ENCODE measurements at regions not wholly inside any gene's neighbourhood (a gene's known extent, or its start where the extent isn't known, plus 50 kb on each side); places are given as distances from the start of the nearest gene placed in this dataset.

DNA sequence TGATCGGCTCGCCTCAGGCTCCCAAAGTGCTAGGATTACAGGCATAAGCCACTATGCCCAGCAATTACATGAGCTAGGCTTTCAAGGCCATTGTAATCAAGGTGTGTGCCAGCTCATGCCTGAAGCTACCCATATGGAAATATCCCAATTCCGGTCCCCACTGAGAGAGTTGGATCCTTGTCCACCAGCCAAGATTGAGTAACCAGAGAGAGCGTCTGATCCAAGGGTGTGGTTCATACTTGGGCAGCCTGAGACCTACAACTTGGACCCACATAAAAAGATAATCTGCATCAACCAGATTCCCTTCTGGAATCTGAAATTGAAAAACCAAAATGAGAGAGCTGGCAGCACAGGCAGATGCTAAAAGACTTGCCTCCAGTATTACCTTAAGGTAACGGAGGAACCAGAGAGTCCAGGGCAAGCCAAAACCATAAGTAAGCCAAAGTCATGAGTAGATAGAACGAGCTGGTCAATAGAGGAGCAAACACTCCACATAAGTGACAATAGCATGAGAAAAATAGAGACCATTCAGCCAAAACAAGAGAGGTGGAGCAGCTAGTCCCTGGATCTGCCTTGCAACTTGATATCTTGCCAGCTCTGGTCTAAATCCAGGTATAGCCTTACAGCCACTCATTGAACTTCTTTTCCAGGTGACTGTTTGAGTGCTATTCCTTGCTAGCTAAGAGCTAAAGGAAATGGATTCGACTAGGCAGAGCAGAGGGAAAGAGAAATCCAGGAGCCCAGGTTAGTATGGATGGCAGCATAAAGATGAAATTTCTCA is 63.8 kb upstream of the ATP1A1 start:
- H3K27me3 ChIP-seq (replicated peaks in 1 of 4; ENCODE audit: control extremely low read depth in 1 of 4, control insufficient read depth in 3 of 4, insufficient read depth in 4 of 4, low read length in 3 of 4): peaks cover 0 to 6% (median 0%) of the 10 kb centered on the region in 4 experiments
- intact Hi-C loops (cut with micrococcal nuclease): no loop called here
- H3K4me1 ChIP-seq (ENCODE audit: control insufficient read depth in 2 of 2, insufficient read depth in 2 of 2, low read length in 2 of 2): no peaks in the 10 kb centered on the region
- ATAC-seq (ENCODE audit: low read depth): no peak
- no peaks in the 10 kb centered on the region for H3K4me1 Mint-ChIP-seq
- no peak overlapping the region for H3K4me3 Mint-ChIP-seq
- H3K9me3 Mint-ChIP-seq (ENCODE audit: insufficient read depth): no peaks in the 10 kb centered on the region
- WGBS (ENCODE audit: insufficient coverage): 95% methylated on average over 7 of the region's 7 CpGs
- peaks cover 9% of the 10 kb centered on the region for H3K27me3 Mint-ChIP-seq
- H3K4me3 ChIP-seq (ENCODE audit: control extremely low read depth in 1 of 5, extremely low read depth in 1 of 5, insufficient read depth in 1 of 5, low read depth in 2 of 5, low read length in 4 of 5): no peak overlapping the region
- no peak overlapping the region for H2AFZ ChIP-seq (ENCODE audit: insufficient read depth, low read depth, low read length, poor library complexity, severe bottlenecking)
- no peak for DNase-seq
- no peak overlapping the region for H3K27ac ChIP-seq (ENCODE audit: low read length in 2 of 2)
- H3K4me2 ChIP-seq (replicated peaks; ENCODE audit: low read depth, low read length, poor library complexity, severe bottlenecking): no peak overlapping the region
- H3K36me3 ChIP-seq (replicated peaks in 1 of 2; ENCODE audit: control extremely low read depth in 1 of 2, control insufficient read depth in 1 of 2, extremely low read depth in 1 of 2, insufficient read depth in 2 of 2, low read length in 1 of 2): no peaks in the 10 kb centered on the region
- H3K9ac ChIP-seq (ENCODE audit: low read length): no peak overlapping the region
- no peak overlapping the region for H3K27ac Mint-ChIP-seq
- no peaks in the 10 kb centered on the region for H4K20me1 ChIP-seq (ENCODE audit: control insufficient read depth, insufficient read depth, low read length, poor library complexity, severe bottlenecking)
- TF ChIP-seq CTCF (IDR thresholded peaks at IDR 0.05) (no peak), EZH2 (IDR thresholded peaks at IDR 0.05; ENCODE audit: borderline replicate concordance, insufficient read depth, low read depth, low read length, poor library complexity, severe bottlenecking) (no peak)
- H3K9me3 ChIP-seq (ENCODE audit: control extremely low read depth in 1 of 3, control insufficient read depth in 2 of 3, insufficient read depth in 1 of 3, low read length in 2 of 3): no peaks in the 10 kb centered on the region
- ChIA-PET POLR2A (interaction anchor here (0.6 kb wide), 1 partner anchor 138 kb away, joined by 3 read pairs; no protein-coding TSS in a partner anchor), CTCF (no interaction called here)
- H3K79me2 ChIP-seq (ENCODE audit: control insufficient read depth, insufficient read depth, low read length): no peaks in the 10 kb centered on the region

DNA sequence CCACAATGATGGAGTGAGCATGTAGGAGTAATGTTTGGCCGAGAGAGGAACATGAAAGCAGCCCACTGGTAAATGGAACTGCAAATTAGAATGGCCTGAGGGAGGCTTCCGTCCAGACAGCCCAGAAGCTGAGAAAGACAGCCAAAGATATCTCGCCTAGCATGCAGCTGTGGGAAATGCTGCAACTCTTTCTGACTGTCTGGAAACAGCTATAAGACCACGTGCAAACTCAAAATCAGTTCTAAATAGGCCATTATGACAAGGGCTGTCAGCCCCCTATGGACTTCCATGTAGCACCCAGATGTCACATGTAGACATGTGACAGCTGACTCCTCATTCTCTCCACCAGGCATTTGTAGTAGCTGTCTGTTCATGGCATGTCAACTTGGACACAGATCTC is 62.9 kb upstream of the ATP1A1 start:
- 79% methylated on average over 4 of the region's 4 CpGs for WGBS (ENCODE audit: insufficient coverage)
- intact Hi-C loops (cut with micrococcal nuclease): no loop called here
- ChIA-PET POLR2A (interaction anchor here (0.6 kb wide), 1 partner anchor 139 kb away, joined by 3 read pairs; no protein-coding TSS in a partner anchor), CTCF (no interaction called here)
- Histone ChIP-seq H3K4me1 (ENCODE audit: control insufficient read depth in 2 of 2, insufficient read depth in 2 of 2, low read length in 2 of 2) (no peaks in the 10 kb centered on the region), H3K27me3 (replicated peaks in 1 of 4; ENCODE audit: control extremely low read depth in 1 of 4, control insufficient read depth in 3 of 4, insufficient read depth in 4 of 4, low read length in 3 of 4) (peaks cover 0 to 6% (median 0%) of the 10 kb centered on the region in 4 experiments), H2AFZ (ENCODE audit: insufficient read depth, low read depth, low read length, poor library complexity, severe bottlenecking) (no peak overlapping the region), H3K9me3 (ENCODE audit: control extremely low read depth in 1 of 3, control insufficient read depth in 2 of 3, insufficient read depth in 1 of 3, low read length in 2 of 3) (no peaks in the 10 kb centered on the region), H3K36me3 (replicated peaks in 1 of 2; ENCODE audit: control extremely low read depth in 1 of 2, control insufficient read depth in 1 of 2, extremely low read depth in 1 of 2, insufficient read depth in 2 of 2, low read length in 1 of 2) (no peaks in the 10 kb centered on the region), H3K79me2 (ENCODE audit: control insufficient read depth, insufficient read depth, low read length) (no peaks in the 10 kb centered on the region), H3K4me2 (replicated peaks; ENCODE audit: low read depth, low read length, poor library complexity, severe bottlenecking) (no peak overlapping the region), H3K9ac (ENCODE audit: low read length) (no peak overlapping the region), H3K27ac (ENCODE audit: low read length in 2 of 2) (no peak overlapping the region), H4K20me1 (ENCODE audit: control insufficient read depth, insufficient read depth, low read length, poor library complexity, severe bottlenecking) (no peaks in the 10 kb centered on the region), H3K4me3 (ENCODE audit: control extremely low read depth in 1 of 5, extremely low read depth in 1 of 5, insufficient read depth in 1 of 5, low read depth in 2 of 5, low read length in 4 of 5) (no peak overlapping the region)
- H3K27me3 Mint-ChIP-seq: peaks cover 9% of the 10 kb centered on the region
- ATAC-seq (ENCODE audit: low read depth): no peak
- no peaks in the 10 kb centered on the region for H3K9me3 Mint-ChIP-seq (ENCODE audit: insufficient read depth)
- no peak for DNase-seq
- H3K4me1 Mint-ChIP-seq: no peaks in the 10 kb centered on the region
- H3K4me3 Mint-ChIP-seq: no peak overlapping the region
- TF ChIP-seq EZH2 (IDR thresholded peaks at IDR 0.05; ENCODE audit: borderline replicate concordance, insufficient read depth, low read depth, low read length, poor library complexity, severe bottlenecking) (no peak), CTCF (IDR thresholded peaks at IDR 0.05) (no peak)
- H3K27ac Mint-ChIP-seq: no peak overlapping the region
